Thoracic aorta (tissue), 2 donors: ENCODE measurements at regions not wholly inside any gene's neighbourhood (a gene's known extent, or its start where the extent isn't known, plus 50 kb on each side); places are given as distances from the start of the nearest gene placed in this dataset.

Experiments used
- ATAC-seq: fragments of 150-250 bp; one replicate; pipeline ENCODE4 v1.8.0; 2017; ENCODE audit warnings: low read depth; ENCODE audit not compliant: insufficient number of reproducible peaks, low FRiP score
- DNase-seq: peaks from one replicate; pipeline ENCODE4 v3.0.0-alpha.2; 2020; ENCODE audit warnings: low spot score
- H3K27ac ChIP-seq, 2 donors: fragments of 200-600 bp; sonication (generic); 1 replicate in 1 of 2; 2 replicates in 1 of 2; pipeline ENCODE4 v1.5.1; 2016; ENCODE audit warnings: mild to moderate bottlenecking in 2 of 2, moderate library complexity in 2 of 2
- H3K27me3 ChIP-seq: fragments of 200-600 bp; sonication (generic); replicated peaks from 2 replicates; pipeline ENCODE4 v1.6.0; 2016; ENCODE audit warnings: mild to moderate bottlenecking; ENCODE audit not compliant: insufficient read depth
- H3K36me3 ChIP-seq: fragments of 200-600 bp; sonication (generic); one replicate; pipeline ENCODE4 v1.5.1; 2016
- H3K4me1 ChIP-seq, 2 donors: fragments of 200-600 bp; sonication (generic); 1 replicate in 1 of 2; 2 replicates in 1 of 2; pipeline versions ENCODE4 v1.5.1 to v1.6.0; 2016; ENCODE audit warnings: low read depth in 2 of 2, mild to moderate bottlenecking in 1 of 2; ENCODE audit not compliant: control insufficient read depth in 1 of 2
- H3K4me3 ChIP-seq: fragments of 200-600 bp; sonication (generic); 2 replicates; pipeline ENCODE4 v1.5.1; 2016; ENCODE audit warnings: mild to moderate bottlenecking
- H3K9me3 ChIP-seq: fragments of 200-600 bp; sonication (generic); 2 replicates; pipeline ENCODE4 v1.5.1; 2016
- TF ChIP-seq, protein P1 (sequence below): fragments of 200-600 bp; sonication (generic); IDR thresholded peaks from one replicate; pipeline ENCODE4 v1.5.1; 2019; ENCODE audit warnings: antibody characterized with exemption

DNA sequence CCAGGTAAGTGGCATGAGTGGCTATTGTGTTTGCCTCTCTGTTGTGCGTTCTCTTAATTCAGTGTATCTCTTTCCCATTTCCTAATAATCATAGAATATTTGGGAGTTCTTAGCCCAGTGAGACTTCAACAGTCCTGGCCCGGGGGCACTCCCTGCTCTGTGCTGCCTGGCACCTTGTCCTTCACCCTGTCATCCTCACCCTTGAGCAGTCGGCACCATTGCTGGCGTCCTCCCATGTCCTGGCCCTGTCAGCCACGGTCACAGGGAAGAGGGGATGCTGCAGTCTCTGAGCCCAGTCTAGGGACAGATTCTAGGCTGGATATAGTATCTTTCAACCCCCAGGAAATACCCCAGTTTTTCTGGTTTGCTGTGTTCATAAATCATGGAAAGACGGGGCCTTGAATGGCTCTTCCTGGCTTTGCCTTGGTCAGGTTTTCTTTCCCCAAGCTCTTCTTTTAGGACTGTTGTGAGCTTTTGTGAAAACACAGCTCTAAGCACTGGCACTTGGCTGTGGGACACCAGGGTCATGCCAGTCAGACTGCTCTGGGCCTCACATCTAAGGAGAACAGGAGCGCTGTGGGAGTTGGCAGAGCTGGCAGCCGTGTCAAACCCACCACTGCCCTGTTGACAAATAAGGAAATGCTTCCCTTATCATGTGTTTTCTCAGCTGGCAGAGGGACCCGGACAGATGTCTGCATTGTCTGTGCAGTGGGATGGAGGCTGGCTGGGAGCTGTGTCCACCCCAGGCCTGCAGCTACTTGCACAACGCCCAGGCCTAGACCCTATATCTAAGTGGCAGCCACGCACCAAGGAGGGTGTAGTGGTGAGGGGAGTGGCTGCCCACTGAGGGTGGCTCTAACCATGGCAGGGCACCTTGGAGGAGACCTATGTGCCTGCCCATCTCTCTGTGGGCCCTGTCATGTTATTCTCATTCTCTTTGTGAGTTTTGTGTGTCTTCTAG, 378.6 kb downstream of the ICE1 start:
- no peaks in the 10 kb centered on the region for H3K9me3 ChIP-seq
- no peaks in the 10 kb centered on the region for H3K27me3 ChIP-seq
- H3K4me3 ChIP-seq = no peak overlapping the region
- ATAC-seq (no peak), DNase-seq (no peak)
- no peaks in the 10 kb centered on the region for H3K4me1 ChIP-seq
- TF ChIP-seq, protein P1, sequence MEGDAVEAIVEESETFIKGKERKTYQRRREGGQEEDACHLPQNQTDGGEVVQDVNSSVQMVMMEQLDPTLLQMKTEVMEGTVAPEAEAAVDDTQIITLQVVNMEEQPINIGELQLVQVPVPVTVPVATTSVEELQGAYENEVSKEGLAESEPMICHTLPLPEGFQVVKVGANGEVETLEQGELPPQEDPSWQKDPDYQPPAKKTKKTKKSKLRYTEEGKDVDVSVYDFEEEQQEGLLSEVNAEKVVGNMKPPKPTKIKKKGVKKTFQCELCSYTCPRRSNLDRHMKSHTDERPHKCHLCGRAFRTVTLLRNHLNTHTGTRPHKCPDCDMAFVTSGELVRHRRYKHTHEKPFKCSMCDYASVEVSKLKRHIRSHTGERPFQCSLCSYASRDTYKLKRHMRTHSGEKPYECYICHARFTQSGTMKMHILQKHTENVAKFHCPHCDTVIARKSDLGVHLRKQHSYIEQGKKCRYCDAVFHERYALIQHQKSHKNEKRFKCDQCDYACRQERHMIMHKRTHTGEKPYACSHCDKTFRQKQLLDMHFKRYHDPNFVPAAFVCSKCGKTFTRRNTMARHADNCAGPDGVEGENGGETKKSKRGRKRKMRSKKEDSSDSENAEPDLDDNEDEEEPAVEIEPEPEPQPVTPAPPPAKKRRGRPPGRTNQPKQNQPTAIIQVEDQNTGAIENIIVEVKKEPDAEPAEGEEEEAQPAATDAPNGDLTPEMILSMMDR = no peak
- H3K27ac ChIP-seq = no peak overlapping the region
- no peaks in the 10 kb centered on the region for H3K36me3 ChIP-seq

DNA sequence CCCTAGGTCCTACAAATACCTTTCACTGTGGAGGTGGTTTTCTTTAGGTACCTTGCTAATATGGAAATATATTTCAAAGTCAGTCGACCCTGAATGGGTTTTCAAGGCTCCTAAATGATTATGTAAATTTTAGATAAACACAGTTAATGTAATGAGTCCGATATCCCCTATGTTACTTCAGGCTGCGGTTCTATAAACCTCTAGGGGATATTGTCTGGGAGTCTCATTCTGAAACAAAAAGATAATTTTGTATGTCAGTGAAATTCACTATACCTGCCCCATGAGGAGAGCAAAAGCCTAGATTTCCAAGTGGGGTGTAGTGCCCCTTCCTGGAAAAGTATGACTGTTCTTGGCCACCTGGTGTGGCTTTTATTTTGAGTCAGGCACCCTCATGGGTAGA, 377.3 kb downstream of the ICE1 start:
- ATAC-seq (no peak), DNase-seq (no peak)
- TF ChIP-seq, protein P1 = no peak
- no peaks in the 10 kb centered on the region for H3K9me3 ChIP-seq
- no peaks in the 10 kb centered on the region for H3K4me1 ChIP-seq
- no peak overlapping the region for H3K4me3 ChIP-seq
- H3K27me3 ChIP-seq = no peaks in the 10 kb centered on the region
- H3K27ac ChIP-seq = no peak overlapping the region
- H3K36me3 ChIP-seq = no peaks in the 10 kb centered on the region

GRCh38 chr5:5799229-5799628, 376.8 kb downstream of the ICE1 start:
- Histone ChIP-seq H3K36me3 (no peaks in the 10 kb centered on the region), H3K4me1 (no peaks in the 10 kb centered on the region), H3K9me3 (no peaks in the 10 kb centered on the region), H3K27me3 (no peaks in the 10 kb centered on the region), H3K4me3 (no peak overlapping the region), H3K27ac (no peak overlapping the region)
- ATAC-seq = no peak
- TF ChIP-seq, protein P1 = no peak
- DNase-seq = no peak

DNA sequence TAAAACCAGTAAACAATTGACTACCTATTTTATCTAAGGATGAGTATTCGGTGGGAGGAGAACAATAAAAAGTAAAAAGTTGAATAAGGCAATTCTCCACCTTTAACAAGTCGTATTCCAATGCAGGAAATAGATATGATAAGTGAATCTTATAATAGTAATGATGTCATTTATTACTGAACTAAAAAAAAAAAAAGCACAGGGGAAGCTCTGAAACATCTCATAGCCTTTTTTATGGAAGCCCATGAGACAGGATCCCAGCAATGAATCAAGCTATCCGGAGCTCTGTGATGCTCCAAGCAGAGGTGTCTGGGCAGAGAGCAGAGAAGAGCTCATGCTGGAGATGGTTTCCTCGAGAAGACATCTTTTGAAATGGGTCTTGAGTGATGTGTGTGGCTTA, 376.0 kb downstream of the ICE1 start:
- TF ChIP-seq, protein P1 = no peak
- Histone ChIP-seq H3K4me1 (no peaks in the 10 kb centered on the region), H3K4me3 (no peak overlapping the region), H3K36me3 (no peaks in the 10 kb centered on the region), H3K27me3 (no peaks in the 10 kb centered on the region), H3K27ac (no peak overlapping the region), H3K9me3 (no peaks in the 10 kb centered on the region)
- DNase-seq (no peak), ATAC-seq (no peak)

DNA sequence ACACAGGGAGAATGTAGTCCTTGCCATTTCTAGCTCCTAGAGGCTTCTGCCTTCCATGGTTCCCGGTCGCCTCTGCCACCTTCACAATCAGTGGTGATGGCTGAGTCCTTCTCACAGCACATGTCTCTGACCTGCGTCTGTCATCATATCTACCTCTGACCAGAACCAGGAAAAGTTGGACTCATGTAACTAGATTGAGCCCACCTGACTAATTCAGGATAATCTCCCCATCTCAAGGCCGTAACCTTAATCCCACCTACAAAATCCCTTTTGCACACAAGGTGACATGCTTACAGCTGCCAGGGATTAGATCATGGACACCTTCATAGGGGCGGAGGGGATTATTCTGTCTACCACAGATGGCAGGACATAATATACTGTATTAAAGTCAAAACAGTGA, 375.6 kb downstream of the ICE1 start:
- H3K9me3 ChIP-seq = no peaks in the 10 kb centered on the region
- H3K27ac ChIP-seq = no peak overlapping the region
- H3K27me3 ChIP-seq = no peaks in the 10 kb centered on the region
- no peak overlapping the region for H3K4me3 ChIP-seq
- no peaks in the 10 kb centered on the region for H3K36me3 ChIP-seq
- no peaks in the 10 kb centered on the region for H3K4me1 ChIP-seq
- TF ChIP-seq, protein P1 = no peak
- ATAC-seq (no peak), DNase-seq (no peak)
